ENCODE measurements at regions not wholly inside any gene's neighbourhood (a gene's known extent, or its start where the extent isn't known, plus 50 kb on each side); places are given as distances from the start of the nearest gene placed in this dataset.

- H3K9ac ChIP-seq (ENCODE audit: low read length): no peak overlapping the region
- no peak for TF ChIP-seq EZH2phosphoT487 (IDR thresholded peaks at IDR 0.05; ENCODE audit: low read length)
- TF ChIP-seq EZH2 (optimal IDR thresholded peaks at IDR 0.05; ENCODE audit: low read depth, low read length): no peak
- TF ChIP-seq CTCF (IDR thresholded peaks at IDR 0.05; ENCODE audit: low read length): no peak
- H3K9me2 ChIP-seq (replicated peaks; ENCODE audit: insufficient read depth, low read length): no peaks in the 10 kb centered on the region
- no peak overlapping the region for H3K27ac ChIP-seq (ENCODE audit: low read length)
- no peaks in the 10 kb centered on the region for H4K20me1 ChIP-seq (ENCODE audit: insufficient read depth, low read length)
- no peaks in the 10 kb centered on the region for H3K36me3 ChIP-seq (replicated peaks; ENCODE audit: insufficient read depth, low read length)
- H3F3A ChIP-seq (ENCODE audit: insufficient read depth, low read length): no peaks in the 10 kb centered on the region
- peaks cover 12% of the 10 kb centered on the region for H3K4me1 ChIP-seq (ENCODE audit: low read length)
- H3K4me2 ChIP-seq (ENCODE audit: low read depth, low read length): no peak overlapping the region
- no peaks in the 10 kb centered on the region for H3K27me3 ChIP-seq (replicated peaks; ENCODE audit: insufficient read depth, low read length)
- no peaks in the 10 kb centered on the region for H3K79me2 ChIP-seq (ENCODE audit: low read length)
- no peak overlapping the region for H2AFZ ChIP-seq (ENCODE audit: low read length)
- no peak for DNase-seq
- no peaks in the 10 kb centered on the region for H3K9me3 ChIP-seq (replicated peaks; ENCODE audit: insufficient read depth, low read length)
- no peak overlapping the region for H3K4me3 ChIP-seq (ENCODE audit: low read length)
These were observed 284.1 kb upstream of the SLITRK2 start for GRCh38 chrX:145533534-145533933.

- no peak for TF ChIP-seq CTCF (IDR thresholded peaks at IDR 0.05; ENCODE audit: low read length)
- no peak for TF ChIP-seq EZH2phosphoT487 (IDR thresholded peaks at IDR 0.05; ENCODE audit: low read length)
- no peak for TF ChIP-seq EZH2 (optimal IDR thresholded peaks at IDR 0.05; ENCODE audit: low read depth, low read length)
- no peaks in the 10 kb centered on the region for H3F3A ChIP-seq (ENCODE audit: insufficient read depth, low read length)
- H3K36me3 ChIP-seq (replicated peaks; ENCODE audit: insufficient read depth, low read length): no peaks in the 10 kb centered on the region
- no peaks in the 10 kb centered on the region for H3K9me3 ChIP-seq (replicated peaks; ENCODE audit: insufficient read depth, low read length)
- no peaks in the 10 kb centered on the region for H3K27me3 ChIP-seq (replicated peaks; ENCODE audit: insufficient read depth, low read length)
- no peak overlapping the region for H3K4me2 ChIP-seq (ENCODE audit: low read depth, low read length)
- DNase-seq: no peak
- no peak overlapping the region for H3K27ac ChIP-seq (ENCODE audit: low read length)
- no peaks in the 10 kb centered on the region for H3K79me2 ChIP-seq (ENCODE audit: low read length)
- no peak overlapping the region for H2AFZ ChIP-seq (ENCODE audit: low read length)
- no peaks in the 10 kb centered on the region for H3K4me1 ChIP-seq (ENCODE audit: low read length)
- no peak overlapping the region for H3K9ac ChIP-seq (ENCODE audit: low read length)
- no peak overlapping the region for H3K4me3 ChIP-seq (ENCODE audit: low read length)
- H4K20me1 ChIP-seq (ENCODE audit: insufficient read depth, low read length): no peaks in the 10 kb centered on the region
- no peaks in the 10 kb centered on the region for H3K9me2 ChIP-seq (replicated peaks; ENCODE audit: insufficient read depth, low read length)
These were observed 268.1 kb upstream of the SLITRK2 start for GRCh38 chrX:145549496-145549895.

GRCh38 chrX:145552643-145553042 lies 265.0 kb upstream of the SLITRK2 start:
- no peak overlapping the region for H3K4me2 ChIP-seq (ENCODE audit: low read depth, low read length)
- H3F3A ChIP-seq (ENCODE audit: insufficient read depth, low read length): peaks cover 5% of the 10 kb centered on the region; the same call in 1 of the 2 replicates

More at GRCh38 chrX:145552643-145553042, 265.0 kb upstream of the SLITRK2 start:
- Histone ChIP-seq H3K27ac (ENCODE audit: low read length) (no peak overlapping the region), H3K9me3 (replicated peaks; ENCODE audit: insufficient read depth, low read length) (no peaks in the 10 kb centered on the region), H3K36me3 (replicated peaks; ENCODE audit: insufficient read depth, low read length) (no peaks in the 10 kb centered on the region), H3K9ac (ENCODE audit: low read length) (no peak overlapping the region), H2AFZ (ENCODE audit: low read length) (no peak overlapping the region), H4K20me1 (ENCODE audit: insufficient read depth, low read length) (no peaks in the 10 kb centered on the region), H3K79me2 (ENCODE audit: low read length) (no peaks in the 10 kb centered on the region), H3K4me3 (ENCODE audit: low read length) (no peak overlapping the region), H3K27me3 (replicated peaks; ENCODE audit: insufficient read depth, low read length) (no peaks in the 10 kb centered on the region), H3K4me1 (ENCODE audit: low read length) (peaks cover 16% of the 10 kb centered on the region; the same call in 1 of the 2 replicates), H3K9me2 (replicated peaks; ENCODE audit: insufficient read depth, low read length) (no peaks in the 10 kb centered on the region)
- no peak for DNase-seq
- no peak for TF ChIP-seq EZH2 (optimal IDR thresholded peaks at IDR 0.05; ENCODE audit: low read depth, low read length)
- TF ChIP-seq CTCF (IDR thresholded peaks at IDR 0.05; ENCODE audit: low read length): no peak
- no peak for TF ChIP-seq EZH2phosphoT487 (IDR thresholded peaks at IDR 0.05; ENCODE audit: low read length)
